OCI-LY1 (cell line): ENCODE measurements at regions not wholly inside any gene's neighbourhood (a gene's known extent, or its start where the extent isn't known, plus 50 kb on each side); places are given as distances from the start of the nearest gene placed in this dataset.

ENCODE experiments used
- H2AFZ ChIP-seq: fragments of 200-600 bp; sonication (generic), shearing (Covaris generic); 2 replicates; pipeline ENCODE4 v1.6.0; 2014; ENCODE audit warnings: antibody characterized with exemption, mild to moderate bottlenecking, low read length
- H3F3A ChIP-seq: fragments of 200-600 bp; sonication (generic), shearing (Covaris generic); 2 replicates; pipeline ENCODE4 v1.6.0; 2014; ENCODE audit warnings: mild to moderate bottlenecking, antibody characterized with exemption, low read length, moderate library complexity; ENCODE audit not compliant: insufficient read depth
- H3K27ac ChIP-seq: fragments of 200-600 bp; sonication (generic); 2 replicates; pipeline ENCODE4 v1.5.1; 2014; ENCODE audit warnings: low read length, mixed run types, mild to moderate bottlenecking, low read depth; ENCODE audit not compliant: poor library complexity, severe bottlenecking
- H3K27me3 ChIP-seq: fragments of 200-600 bp; sonication (generic); 2 replicates; pipeline ENCODE4 v1.6.0; 2014; ENCODE audit warnings: antibody characterized with exemption, mild to moderate bottlenecking, low read length, moderate library complexity; ENCODE audit not compliant: insufficient read depth
- H3K36me3 ChIP-seq: fragments of 200-600 bp; sonication (generic); 2 replicates; pipeline ENCODE4 v1.6.1; 2014; ENCODE audit warnings: mild to moderate bottlenecking, antibody characterized with exemption, low read length, moderate library complexity, mixed read lengths; ENCODE audit not compliant: insufficient read depth
- H3K4me1 ChIP-seq: fragments of 200-600 bp; sonication (generic); 2 replicates; pipeline ENCODE4 v1.5.1; 2014; ENCODE audit warnings: mild to moderate bottlenecking, low read length, moderate library complexity; ENCODE audit not compliant: insufficient read depth, severe bottlenecking
- H3K4me2 ChIP-seq: fragments of 200-600 bp; sonication (generic), shearing (Covaris generic); 2 replicates; pipeline ENCODE4 v1.6.1; 2014; ENCODE audit warnings: low read length
- H3K4me3 ChIP-seq: fragments of 200-600 bp; sonication (generic); 2 replicates; pipeline ENCODE4 v1.5.1; 2014; ENCODE audit warnings: low read length, low read depth, mild to moderate bottlenecking, mixed read lengths; ENCODE audit not compliant: poor library complexity, severe bottlenecking
- H3K79me2 ChIP-seq: fragments of 200-600 bp; shearing (Covaris generic); 2 replicates; pipeline ENCODE4 v1.6.1; 2016; ENCODE audit warnings: mixed run types, low read length, mixed read lengths; ENCODE audit not compliant: insufficient read depth
- H3K9ac ChIP-seq: fragments of 200-600 bp; sonication (generic), shearing (Covaris generic); 2 replicates; pipeline ENCODE4 v1.6.1; 2014; ENCODE audit warnings: mild to moderate bottlenecking, low read length, mixed read lengths
- H3K9me2 ChIP-seq: fragments of 200-600 bp; sonication (generic), shearing (Covaris generic); 2 replicates; pipeline ENCODE4 v1.6.1; 2014; ENCODE audit warnings: low read depth, mild to moderate bottlenecking, low read length, mixed read lengths
- H3K9me3 ChIP-seq: fragments of 200-600 bp; shearing (Covaris generic); 2 replicates; pipeline ENCODE4 v1.6.1; 2014; ENCODE audit warnings: low read length, mixed read lengths
- H4K20me1 ChIP-seq: fragments of 200-600 bp; sonication (generic), shearing (Covaris generic); 2 replicates; pipeline ENCODE4 v1.6.0; 2016; ENCODE audit warnings: mild to moderate bottlenecking, low read length; ENCODE audit not compliant: insufficient read depth
- CTCF ChIP-seq: fragments of 200-600 bp; sonication (generic), shearing (Covaris generic); IDR thresholded peaks from 2 replicates; pipeline ENCODE4 v1.5.1; 2017; ENCODE audit warnings: mild to moderate bottlenecking, antibody characterized with exemption, low read length, moderate library complexity, mixed read lengths
- EZH2 ChIP-seq: fragments of 200-600 bp; sonication (generic), shearing (Covaris generic); IDR thresholded peaks from 2 replicates; pipeline ENCODE4 v1.8.0; 2017; ENCODE audit warnings: borderline replicate concordance, mixed run types, mild to moderate bottlenecking, antibody characterized with exemption, low read length, moderate library complexity, mixed read lengths

GRCh38 chr1:102431253-102431652, 434.5 kb upstream of the OLFM3 start:
- no peaks in the 10 kb centered on the region for H3K4me1 ChIP-seq
- no peaks in the 10 kb centered on the region for H4K20me1 ChIP-seq
- no peak overlapping the region for H3K4me3 ChIP-seq
- H3K4me2 ChIP-seq: no peak overlapping the region
- no peak overlapping the region for H3K27ac ChIP-seq
- H3F3A ChIP-seq: no peaks in the 10 kb centered on the region
- no peaks in the 10 kb centered on the region for H3K79me2 ChIP-seq
- H3K9me2 ChIP-seq: no peaks in the 10 kb centered on the region
- no peaks in the 10 kb centered on the region for H3K27me3 ChIP-seq
- no peaks in the 10 kb centered on the region for H3K36me3 ChIP-seq
- H2AFZ ChIP-seq: no peak overlapping the region
- H3K9me3 ChIP-seq: no peaks in the 10 kb centered on the region
- TF ChIP-seq CTCF (no peak), EZH2 (no peak)
- H3K9ac ChIP-seq: no peak overlapping the region

DNA sequence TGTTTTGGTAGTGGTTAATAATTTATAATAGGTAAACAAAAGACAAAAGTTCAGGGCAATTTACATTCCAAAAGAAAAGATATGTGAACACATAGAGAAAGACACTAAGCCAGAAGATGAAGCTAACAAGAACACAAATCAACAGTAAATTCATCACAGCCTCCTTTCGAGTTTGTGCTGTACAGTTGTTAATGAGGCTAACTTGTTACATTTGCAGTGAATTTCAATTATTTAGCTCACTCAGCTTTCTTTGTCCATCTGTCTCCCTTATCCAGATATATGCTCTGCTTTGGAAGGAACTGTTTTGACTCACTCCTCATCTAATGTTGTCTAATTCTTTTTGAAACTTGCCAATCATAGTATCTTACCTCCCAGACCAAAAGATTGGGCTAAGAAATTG, 423.3 kb upstream of the OLFM3 start:
- no peaks in the 10 kb centered on the region for H3K27me3 ChIP-seq
- H3K4me2 ChIP-seq: no peak overlapping the region
- no peaks in the 10 kb centered on the region for H3F3A ChIP-seq
- H3K9me2 ChIP-seq: no peaks in the 10 kb centered on the region
- H3K4me3 ChIP-seq: no peak overlapping the region
- no peaks in the 10 kb centered on the region for H3K36me3 ChIP-seq
- no peak overlapping the region for H3K27ac ChIP-seq
- no peak for TF ChIP-seq EZH2
- TF ChIP-seq CTCF: no peak
- H3K4me1 ChIP-seq: no peaks in the 10 kb centered on the region
- no peak overlapping the region for H2AFZ ChIP-seq
- H4K20me1 ChIP-seq: no peaks in the 10 kb centered on the region
- no peaks in the 10 kb centered on the region for H3K79me2 ChIP-seq
- H3K9me3 ChIP-seq: no peaks in the 10 kb centered on the region
- H3K9ac ChIP-seq: no peak overlapping the region
